K562 (cell line): ENCODE measurements at regions not wholly inside any gene's neighbourhood (a gene's known extent, or its start where the extent isn't known, plus 50 kb on each side); places are given as distances from the start of the nearest gene placed in this dataset.
"Not testable (repeated sequence)": the region's sequence is repeated elsewhere in the genome, so short reads cannot be mapped to it uniquely, and the experiment has no call there.

Experiments
- ATAC-seq: fragments of 200-7000 bp; cut with Tn5 transposase; 3 replicates; pipeline ENCODE4 v1.9.1; 2020; ENCODE audit warnings: moderate library complexity
- BruUV-seq: library from RNA; stranded (reverse); fragments of 400-500 nt; replicated peaks from 2 replicates; lab custom pipeline; 2021; lab: Mats Ljungman, UMichigan
- CTCF ChIA-PET: fragments of 300-600 bp; formaldehyde crosslinking; extraction: SDS; loops from one replicate; lab custom pipeline; 2021; ENCODE audit warnings: low intra/inter-chr PET ratio; lab: Yijun Ruan, JAX
- POLR2A ChIA-PET: fragments of 300-600, 350-650 bp; sonication (Branson Sonifier 250); formaldehyde crosslinking; extraction: SDS; loops from one replicate; lab custom pipeline; 2021; ENCODE audit warnings: antibody characterized with exemption, inconsistent platforms; lab: Yijun Ruan, JAX
- DNase-seq, 4 experiments: peaks; one replicate each; pipeline versions ENCODE4 v3.0.0 to v3.0.0-alpha.2; 2011 to 2018; ENCODE audit warnings: low spot score in 3 of 4, mixed read lengths in 3 of 4; ENCODE audit errors: extremely low read depth in 1 of 4
- FAIRE-seq: peaks from 2 replicates; lab custom pipeline; 2011; peaks lifted over from hg19 to GRCh38; lab: Jason Lieb, UNC
- H2AFZ ChIP-seq: 2 replicates; pipeline ENCODE4 v1.6.0; 2011; ENCODE audit warnings: low read depth, low read length, control low read depth, inconsistent platforms
- H3K27ac ChIP-seq: fragments of 200-600 bp; 3 replicates; pipeline ENCODE4 v1.8.0; 2011; ENCODE audit warnings: low read depth, mild to moderate bottlenecking, control low read depth, inconsistent platforms, low read length, moderate library complexity, mixed read lengths; ENCODE audit errors: extremely low read depth
- H3K27me3 ChIP-seq, 2 experiments: fragments of 300-600 bp in 1 of 2; 2 replicates in 1 of 2; 3 replicates in 1 of 2; pipeline versions ENCODE4 v1.6.0 to v1.8.0; 2011; ENCODE audit warnings: inconsistent platforms in 2 of 2, low read length in 2 of 2, mild to moderate bottlenecking in 1 of 2, mixed read lengths in 1 of 2, moderate library complexity in 1 of 2; ENCODE audit not compliant: control insufficient read depth in 2 of 2, insufficient read depth in 2 of 2
- H3K36me3 ChIP-seq: fragments of 300-600 bp; 3 replicates; pipeline ENCODE4 v1.8.0; 2011; ENCODE audit warnings: mild to moderate bottlenecking, low read length, inconsistent platforms; ENCODE audit not compliant: control insufficient read depth, insufficient read depth
- H3K4me1 ChIP-seq, 2 experiments: fragments of 200-600 bp in 1 of 2; replicated peaks in 1 of 2; 2 replicates in 1 of 2; 3 replicates in 1 of 2; pipeline versions ENCODE4 v1.5.1 to v1.8.0; 2011; ENCODE audit warnings: inconsistent platforms in 2 of 2, low read length in 2 of 2, mild to moderate bottlenecking in 1 of 2, mixed read lengths in 1 of 2, moderate library complexity in 1 of 2; ENCODE audit not compliant: control insufficient read depth in 2 of 2, insufficient read depth in 2 of 2
- H3K4me2 ChIP-seq: 2 replicates; pipeline ENCODE4 v1.6.1; 2011; ENCODE audit warnings: low read length, control low read depth, inconsistent platforms, mixed read lengths; ENCODE audit not compliant: insufficient read depth
- H3K4me3 ChIP-seq: fragments of 200-600 bp; sonication (generic), shearing (Covaris generic); 2 replicates; pipeline ENCODE4 v1.5.1; 2016; ENCODE audit warnings: control low read depth, inconsistent platforms
- H3K79me2 ChIP-seq: fragments of 200-600 bp; 3 replicates; pipeline ENCODE4 v1.8.0; 2011; ENCODE audit warnings: low read length, inconsistent platforms; ENCODE audit not compliant: control insufficient read depth, insufficient read depth
- H3K9ac ChIP-seq, 2 experiments: 2 replicates each; pipeline versions ENCODE4 v1.6.0 to v1.6.1; 2011; ENCODE audit warnings: low read depth in 2 of 2, low read length in 2 of 2, control low read depth in 1 of 2, inconsistent platforms in 1 of 2, mild to moderate bottlenecking in 1 of 2, mixed read lengths in 1 of 2; ENCODE audit not compliant: insufficient read depth in 1 of 2
- H3K9me1 ChIP-seq: one replicate; pipeline ENCODE4 v1.6.0; 2011; ENCODE audit warnings: inconsistent platforms, mild to moderate bottlenecking, low read length, moderate library complexity; ENCODE audit not compliant: control insufficient read depth, insufficient read depth
- H3K9me3 ChIP-seq: replicated peaks from 2 replicates; pipeline ENCODE4 v1.5.1; 2011; ENCODE audit warnings: low read depth, low read length, inconsistent platforms; ENCODE audit not compliant: control insufficient read depth, insufficient read depth
- H4K20me1 ChIP-seq: replicated peaks from 2 replicates; pipeline ENCODE4 v1.6.1; 2011; ENCODE audit warnings: low read length, inconsistent platforms, mixed read lengths; ENCODE audit not compliant: control insufficient read depth, insufficient read depth
- ATF7 ChIP-seq: fragments of 450-650 bp; IDR thresholded peaks from 2 replicates; pipeline ENCODE4 v1.7.1; 2014; ENCODE audit warnings: mild to moderate bottlenecking, moderate library complexity
- FOXA1 ChIP-seq: fragments of 450-650 bp; IDR thresholded peaks from 2 replicates; pipeline ENCODE4 v1.6.1; 2016; ENCODE audit warnings: mild to moderate bottlenecking, borderline replicate concordance
- GABPA ChIP-seq: fragments of 200-800 bp; sonication (Bioruptor generic); conservative IDR thresholded peaks from 2 replicates; pipeline ENCODE4 v1.6.1; 2016; ENCODE audit warnings: low read depth, missing genetic modification characterization, missing compliant biosample characterization
- WGBS: fragments of 100-300 bp; shearing (Covaris generic); methylation state at CpG from one replicate; pipeline ENCODE4 v1.1.6; 2016; ENCODE audit warnings: low coverage, mixed read lengths; ENCODE audit not compliant: insufficient coverage; ENCODE audit errors: missing lambda C conversion rate; 5-methylcytosine and 5-hydroxymethylcytosine counted together
- in situ Hi-C: fragments of 300-500 bp; cut with MboI; formaldehyde crosslinking; loops from 4 replicates; pipeline ENCODE4 v1.15.0; 2018; ENCODE audit warnings: inconsistent platforms, mixed read lengths
- intact Hi-C: fragments of 100-400 bp; cut with micrococcal nuclease; formaldehyde crosslinking; loops from 2 replicates; pipeline ENCODE4 v1.14.2; 2022
- TF ChIP-seq, protein P1 (sequence below): fragments of 250-450 bp; sonication (Bioruptor Pico); IDR thresholded peaks from 2 replicates; pipeline ENCODE4 v1.4.0; 2020; ENCODE audit warnings: mild to moderate bottlenecking
- TF ChIP-seq, protein P2 (sequence below): fragments of 450-650 bp; IDR thresholded peaks from 2 replicates; pipeline ENCODE4 v1.6.1; 2017; ENCODE audit warnings: mild to moderate bottlenecking, moderate library complexity

GRCh38 chr2:95761556-95761955, 169.8 kb downstream of the TRIM43 start:
- H3K9me1 ChIP-seq: no peaks in the 10 kb centered on the region
- no peak overlapping the region for H3K27ac ChIP-seq
- no peaks in the 10 kb centered on the region for H3K79me2 ChIP-seq
- in situ Hi-C loops (no loop called here), intact Hi-C loops (no loop called here)
- TF ChIP-seq FOXA1 (no peak), GABPA (tag) (no peak), ATF7 (no peak)
- TF ChIP-seq, protein P1, sequence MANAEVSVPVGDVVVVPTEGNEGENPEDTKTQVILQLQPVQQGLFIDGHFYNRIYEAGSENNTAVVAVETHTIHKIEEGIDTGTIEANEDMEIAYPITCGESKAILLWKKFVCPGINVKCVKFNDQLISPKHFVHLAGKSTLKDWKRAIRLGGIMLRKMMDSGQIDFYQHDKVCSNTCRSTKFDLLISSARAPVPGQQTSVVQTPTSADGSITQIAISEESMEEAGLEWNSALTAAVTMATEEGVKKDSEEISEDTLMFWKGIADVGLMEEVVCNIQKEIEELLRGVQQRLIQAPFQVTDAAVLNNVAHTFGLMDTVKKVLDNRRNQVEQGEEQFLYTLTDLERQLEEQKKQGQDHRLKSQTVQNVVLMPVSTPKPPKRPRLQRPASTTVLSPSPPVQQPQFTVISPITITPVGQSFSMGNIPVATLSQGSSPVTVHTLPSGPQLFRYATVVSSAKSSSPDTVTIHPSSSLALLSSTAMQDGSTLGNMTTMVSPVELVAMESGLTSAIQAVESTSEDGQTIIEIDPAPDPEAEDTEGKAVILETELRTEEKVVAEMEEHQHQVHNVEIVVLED: no peak
- TF ChIP-seq, protein P2, sequence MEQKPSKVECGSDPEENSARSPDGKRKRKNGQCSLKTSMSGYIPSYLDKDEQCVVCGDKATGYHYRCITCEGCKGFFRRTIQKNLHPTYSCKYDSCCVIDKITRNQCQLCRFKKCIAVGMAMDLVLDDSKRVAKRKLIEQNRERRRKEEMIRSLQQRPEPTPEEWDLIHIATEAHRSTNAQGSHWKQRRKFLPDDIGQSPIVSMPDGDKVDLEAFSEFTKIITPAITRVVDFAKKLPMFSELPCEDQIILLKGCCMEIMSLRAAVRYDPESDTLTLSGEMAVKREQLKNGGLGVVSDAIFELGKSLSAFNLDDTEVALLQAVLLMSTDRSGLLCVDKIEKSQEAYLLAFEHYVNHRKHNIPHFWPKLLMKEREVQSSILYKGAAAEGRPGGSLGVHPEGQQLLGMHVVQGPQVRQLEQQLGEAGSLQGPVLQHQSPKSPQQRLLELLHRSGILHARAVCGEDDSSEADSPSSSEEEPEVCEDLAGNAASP: no peak
- no peak overlapping the region for H2AFZ ChIP-seq
- BruUV-seq: no TSS peak
- WGBS: 10% methylated on average over 3 of the region's 3 CpGs
- H3K9ac ChIP-seq: no peak overlapping the region
- H3K4me1 ChIP-seq: no peaks in the 10 kb centered on the region; a peak in 1 of 5 replicates
- ChIA-PET POLR2A (no interaction called here), CTCF (no interaction called here)
- H3K27me3 ChIP-seq: no peaks in the 10 kb centered on the region; a peak in 1 of 5 replicates
- DNase-seq (no peak), FAIRE-seq (no peak), ATAC-seq (no peak)
- H3K36me3 ChIP-seq: no peaks in the 10 kb centered on the region
- H3K4me2 ChIP-seq: no peak overlapping the region
- H3K4me3 ChIP-seq: no peak overlapping the region
- no peaks in the 10 kb centered on the region for H3K9me3 ChIP-seq
- H4K20me1 ChIP-seq: no peaks in the 10 kb centered on the region

- H2AFZ ChIP-seq, H3K79me2 ChIP-seq, H3K9me1 ChIP-seq, intact Hi-C loops, in situ Hi-C loops, CTCF ChIA-PET, DNase-seq, H4K20me1 ChIP-seq, H3K9ac ChIP-seq, H3K36me3 ChIP-seq, H3K4me3 ChIP-seq, H3K27ac ChIP-seq, H3K4me1 ChIP-seq, BruUV-seq, H3K9me3 ChIP-seq, H3K27me3 ChIP-seq, ATAC-seq, H3K4me2 ChIP-seq, POLR2A ChIA-PET, FAIRE-seq: not testable (repeated sequence)
- WGBS: 0% methylated on average over 18 of the region's 21 CpGs
Measured at GRCh38 chr2:95762023-95763021, 170.5 kb downstream of the TRIM43 start.
